D721Med (cell line): ENCODE measurements at regions not wholly inside any gene's neighbourhood (a gene's known extent, or its start where the extent isn't known, plus 50 kb on each side); places are given as distances from the start of the nearest gene placed in this dataset.

Source experiments
- DNase-seq: peaks from one replicate; pipeline ENCODE4 v3.0.0; 2011; ENCODE audit warnings: low spot score; ENCODE audit not compliant: insufficient read length
- FAIRE-seq: peaks from 2 replicates; lab custom pipeline; 2011; peaks lifted over from hg19 to GRCh38; lab: Jason Lieb, UNC
- CTCF ChIP-seq: IDR thresholded peaks from 2 replicates; pipeline ENCODE4 v1.5.1; 2012; ENCODE audit warnings: mild to moderate bottlenecking, control low read depth; ENCODE audit not compliant: insufficient read depth; ENCODE audit errors: missing control alignments

- FAIRE-seq = no peak
- DNase-seq = no peak
- TF ChIP-seq CTCF = no peak
Measured at GRCh38 chr2:7452110-7452876, 535.1 kb downstream of the RNF144A start.

GRCh38 chr2:7454592-7454991, 537.4 kb downstream of the RNF144A start:
- FAIRE-seq = no peak
- DNase-seq = no peak
- TF ChIP-seq CTCF = no peak

- DNase-seq (no peak), FAIRE-seq (no peak)
- TF ChIP-seq CTCF = no peak
Measured at GRCh38 chr2:7456762-7457161, 539.5 kb downstream of the RNF144A start.

GRCh38 chr2:7458066-7458465, 540.9 kb downstream of the RNF144A start:
- FAIRE-seq (no peak), DNase-seq (no peak)
- no peak for TF ChIP-seq CTCF

- TF ChIP-seq CTCF = no peak
Measured at GRCh38 chr2:7467782-7468447, 550.7 kb downstream of the RNF144A start.

GRCh38 chr2:7468448-7468828, 551.2 kb downstream of the RNF144A start:
- DNase-seq (no peak), FAIRE-seq (no peak)
- TF ChIP-seq CTCF = no peak

More at GRCh38 chr2:7467782-7468447, 550.7 kb downstream of the RNF144A start:
- FAIRE-seq (no peak), DNase-seq (no peak)

GRCh38 chr2:7468955-7469354, 551.7 kb downstream of the RNF144A start:
- TF ChIP-seq CTCF = no peak
- FAIRE-seq (no peak), DNase-seq (no peak)
